ENCODE measurements at regions not wholly inside any gene's neighbourhood (a gene's known extent, or its start where the extent isn't known, plus 50 kb on each side); places are given as distances from the start of the nearest gene placed in this dataset.
"Not testable (repeated sequence)": the region's sequence is repeated elsewhere in the genome, so short reads cannot be mapped to it uniquely, and the experiment has no call there.

DNA sequence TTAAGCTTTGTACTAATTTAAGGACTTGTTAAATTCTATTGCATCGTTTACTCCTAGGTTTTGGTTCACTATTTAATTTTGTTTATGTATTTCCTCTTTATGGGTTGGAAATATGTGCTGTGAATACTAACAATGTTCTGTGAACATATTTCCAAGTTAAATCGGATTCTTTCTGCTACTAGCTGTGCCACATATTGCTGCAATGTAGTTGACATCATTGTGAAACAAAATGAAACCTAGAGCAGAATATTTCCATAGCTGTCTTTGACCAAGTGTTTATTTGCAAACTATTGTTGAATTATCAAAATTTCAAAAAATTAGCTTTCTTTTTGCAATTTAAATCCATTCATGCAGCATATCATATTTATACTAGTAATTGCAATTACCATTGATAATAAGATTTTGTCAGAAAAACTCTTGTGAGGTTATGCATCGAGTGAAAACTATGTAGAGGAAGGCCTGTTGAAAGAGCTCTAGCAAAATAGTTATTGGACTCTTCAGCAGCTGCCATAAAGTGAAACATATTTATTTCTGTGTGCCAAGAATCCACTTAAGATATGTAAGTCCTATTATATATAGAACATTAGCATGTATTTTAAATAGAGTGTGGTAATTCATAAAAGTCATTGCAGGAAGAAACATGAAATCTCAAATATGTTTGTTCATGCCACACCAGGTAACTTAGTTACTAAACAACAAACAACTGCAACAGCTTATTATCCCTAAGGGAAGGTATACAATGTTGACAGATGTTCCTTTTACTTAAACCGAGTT is 575.1 kb downstream of the SLITRK6 start:
- intact Hi-C loops (cut with DNase I) = no loop called here
- no peak for ATAC-seq

DNA sequence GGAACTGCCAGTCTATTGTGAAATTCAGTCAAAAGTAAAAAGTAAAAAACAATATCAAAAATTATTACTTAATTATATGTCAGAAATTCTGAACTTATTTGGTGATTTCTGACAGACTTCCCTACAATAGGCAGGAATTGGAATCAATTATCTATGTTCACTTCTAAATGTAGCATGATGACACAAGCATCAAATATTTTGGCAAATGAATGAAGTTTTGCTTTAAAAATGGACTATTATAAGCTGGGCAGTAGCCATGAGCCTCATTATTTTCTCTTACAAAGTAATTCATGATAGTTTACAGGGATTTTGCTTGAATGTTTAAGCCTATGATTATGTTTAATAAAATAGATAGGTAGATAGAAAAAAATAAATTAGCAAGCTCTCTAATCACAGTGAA is 582.6 kb downstream of the SLITRK6 start:
- no peak for DNase-seq (ENCODE audit: missing footprints)
- intact Hi-C loops (cut with DNase I) = no loop called here
- no peak for ATAC-seq

More for the DNA sequence above, 575.1 kb downstream of the SLITRK6 start:
- no peak for DNase-seq (ENCODE audit: missing footprints)

DNA sequence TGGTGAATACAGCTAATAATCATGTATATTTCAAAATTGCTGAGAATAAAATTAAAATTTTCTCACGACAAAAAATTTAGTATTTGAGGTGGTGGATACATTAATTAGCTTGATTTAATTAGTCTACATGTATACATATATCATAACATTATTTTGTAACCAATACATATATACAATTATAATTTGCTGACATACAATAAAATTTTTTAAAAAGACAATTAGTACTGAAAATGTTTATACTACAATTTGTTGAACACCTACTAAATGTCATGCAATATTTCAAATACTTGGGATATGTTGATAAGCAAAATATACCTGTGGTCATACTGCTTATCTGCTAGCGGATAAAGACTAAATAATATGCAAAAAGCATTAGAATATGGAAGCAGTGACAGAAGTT is 586.5 kb downstream of the SLITRK6 start:
- DNase-seq (ENCODE audit: missing footprints) (no peak), ATAC-seq (no peak)
- intact Hi-C loops (cut with DNase I) = no loop called here

DNA sequence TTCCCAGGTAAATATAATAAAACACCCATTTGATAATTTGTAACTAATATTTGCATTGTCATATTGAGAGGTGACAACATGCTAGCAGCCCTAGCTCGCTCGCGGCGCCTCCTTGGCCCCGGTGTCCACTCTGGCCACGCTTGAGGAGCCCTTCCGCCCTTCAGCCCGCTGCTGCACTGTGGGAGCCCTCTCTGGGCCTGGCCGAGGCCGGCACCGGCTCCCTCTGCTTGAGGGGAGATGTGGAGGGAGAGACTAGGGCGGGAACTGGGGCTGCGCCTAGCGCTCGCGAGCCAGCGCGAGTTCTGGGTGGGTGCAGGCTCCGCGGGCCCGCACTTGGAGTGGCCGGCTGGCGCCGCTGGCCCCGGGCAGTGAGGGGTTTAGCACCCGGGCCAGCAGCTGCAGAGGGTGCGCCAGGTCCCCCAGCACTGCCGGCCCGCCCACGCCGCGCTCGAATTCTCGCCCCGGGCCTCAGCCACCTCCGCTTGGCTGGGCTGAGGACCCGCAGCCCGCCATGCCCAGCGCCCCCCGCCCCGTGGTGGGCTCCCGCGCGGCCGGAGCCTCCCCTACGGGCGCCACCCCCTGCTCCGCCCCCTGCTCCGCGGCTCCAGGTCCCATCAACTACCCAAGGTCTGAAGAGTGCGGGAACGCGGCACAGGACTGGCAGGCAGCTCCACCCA is 594.4 kb downstream of the SLITRK6 start:
- DNase-seq (ENCODE audit: missing footprints) = no peak
- no peak for ATAC-seq

DNA sequence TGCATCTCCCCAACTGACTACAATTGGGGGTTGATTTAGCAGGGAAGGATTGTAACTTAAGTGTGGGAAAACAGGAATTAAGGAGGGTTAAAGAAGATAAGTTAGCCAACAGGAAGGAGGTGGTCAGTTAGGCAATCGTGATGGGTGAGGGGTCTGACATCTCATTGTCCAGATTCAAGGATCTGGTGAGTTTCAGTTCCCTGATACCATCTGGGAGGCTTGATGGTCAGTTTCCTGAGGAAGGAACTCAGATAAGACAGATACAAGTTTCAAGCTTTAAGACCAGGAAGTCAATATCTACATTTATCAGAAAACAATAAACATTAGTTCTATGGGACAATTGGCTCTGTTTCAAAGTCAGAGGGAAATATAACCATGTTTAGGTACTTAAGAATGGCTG is 601.8 kb downstream of the SLITRK6 start:
- DNase-seq (ENCODE audit: missing footprints) (no peak), ATAC-seq (no peak)
- intact Hi-C loops (cut with DNase I) = no loop called here

More for the DNA sequence above, 594.4 kb downstream of the SLITRK6 start:
- intact Hi-C loops (cut with DNase I) = no loop called here

DNA sequence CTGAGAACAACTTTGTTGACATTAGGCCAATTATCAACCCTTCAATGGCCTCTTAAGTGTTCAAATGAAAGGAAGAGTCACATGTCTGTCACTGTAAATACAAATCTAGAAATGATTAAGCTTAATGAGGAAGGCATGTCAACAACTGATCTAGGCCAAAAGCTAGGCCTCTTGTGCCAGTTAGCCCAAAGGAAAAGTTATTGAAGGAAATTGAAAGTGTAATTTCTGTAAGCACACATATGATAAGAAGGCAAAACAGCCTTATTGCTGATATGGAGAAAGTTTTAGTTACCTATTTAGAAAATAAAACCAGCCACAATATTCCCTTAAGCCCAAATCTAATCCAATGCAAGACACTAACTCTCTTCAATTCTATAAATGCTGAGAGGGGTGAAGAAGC is 604.7 kb downstream of the SLITRK6 start:
- intact Hi-C loops (cut with DNase I) = no loop called here
- no peak for ATAC-seq

DNA sequence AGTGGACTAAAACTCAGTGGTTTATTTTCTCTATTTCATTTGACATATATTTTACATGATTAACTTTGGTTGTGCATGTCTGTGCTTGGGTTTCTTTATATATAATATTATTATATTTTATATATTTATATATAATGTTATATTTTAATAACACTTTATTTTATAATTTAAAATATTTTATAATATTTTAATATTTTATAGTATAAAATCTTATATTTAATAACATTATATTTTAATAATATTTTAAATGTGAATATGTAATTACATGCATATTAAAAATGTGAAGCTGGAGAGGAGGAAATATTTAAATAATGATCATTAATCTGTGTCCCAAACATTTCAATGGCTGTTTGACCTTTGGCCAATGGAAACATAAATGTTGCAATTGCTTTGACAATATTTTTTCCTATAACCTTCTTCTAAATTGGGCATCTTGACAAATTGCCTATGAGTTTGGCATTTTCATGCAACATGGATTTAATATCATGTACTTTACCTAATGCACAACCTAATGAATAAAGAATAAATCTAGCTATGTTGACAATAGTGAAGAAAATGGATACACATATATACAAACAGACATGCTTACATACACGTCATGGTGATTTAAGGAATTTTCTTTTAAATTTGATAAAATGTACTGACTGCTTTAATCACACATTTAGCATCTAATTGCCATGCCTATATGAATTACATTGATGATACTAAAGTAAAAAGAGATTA is 607.1 kb downstream of the SLITRK6 start:
- ATAC-seq (no peak), DNase-seq (ENCODE audit: missing footprints) (no peak)
- intact Hi-C loops (cut with DNase I) = no loop called here

More for the DNA sequence above, 604.7 kb downstream of the SLITRK6 start:
- DNase-seq (ENCODE audit: missing footprints) = no peak

DNA sequence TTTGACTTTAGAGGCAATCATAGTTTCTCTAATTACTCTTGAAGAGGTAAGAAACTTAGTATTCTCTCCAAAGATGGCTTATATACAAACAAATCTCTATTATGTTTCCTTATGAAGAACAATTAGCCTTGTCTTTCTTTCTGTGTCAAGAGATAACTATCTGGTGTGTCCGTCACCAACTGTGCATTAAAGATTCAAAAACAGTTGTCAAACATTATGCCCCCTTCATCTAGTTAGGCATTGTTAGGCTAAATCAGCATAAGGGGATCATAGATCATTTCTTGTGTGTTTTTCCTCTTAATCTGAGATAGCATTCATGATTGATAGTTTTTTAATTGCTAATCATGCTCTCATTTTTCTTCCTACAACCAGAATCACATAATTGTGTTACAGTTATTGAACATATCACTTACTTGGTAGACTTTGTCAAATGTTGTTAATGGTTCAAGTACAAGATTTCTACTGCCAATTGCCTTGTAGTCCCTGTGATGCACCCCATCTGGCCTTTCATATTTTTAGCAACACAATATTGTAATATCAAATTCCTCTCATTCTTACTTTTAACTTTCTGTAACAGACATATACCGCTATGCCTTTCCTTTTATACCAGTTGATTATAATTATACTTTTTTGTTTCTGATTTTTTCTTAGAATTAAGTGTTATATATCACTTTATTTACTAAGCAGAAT is 612.7 kb downstream of the SLITRK6 start:
- DNase-seq (ENCODE audit: missing footprints) = no peak
- no peak for ATAC-seq
- intact Hi-C loops (cut with DNase I) = no loop called here

DNA sequence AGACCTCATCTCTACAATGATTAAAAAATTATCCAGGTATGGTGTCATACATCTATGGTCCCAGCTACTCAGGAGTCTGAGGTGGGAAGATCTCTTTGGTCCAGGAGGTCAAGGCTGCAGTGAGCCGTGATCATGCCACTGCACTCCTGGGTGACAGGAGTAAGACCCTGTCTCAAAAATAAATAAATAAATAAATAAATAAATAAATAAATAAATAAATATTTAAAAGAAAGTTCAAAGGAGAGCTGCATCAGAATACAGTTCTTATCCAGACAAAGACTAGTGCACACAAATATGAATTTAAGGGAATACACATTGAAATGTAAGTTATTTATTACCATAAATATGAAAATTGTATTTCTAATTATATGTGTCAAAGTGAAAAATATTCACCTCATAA is 624.9 kb downstream of the SLITRK6 start:
- ATAC-seq (no peak), DNase-seq (ENCODE audit: missing footprints) (no peak)
- intact Hi-C loops (cut with DNase I) = no loop called here

DNA sequence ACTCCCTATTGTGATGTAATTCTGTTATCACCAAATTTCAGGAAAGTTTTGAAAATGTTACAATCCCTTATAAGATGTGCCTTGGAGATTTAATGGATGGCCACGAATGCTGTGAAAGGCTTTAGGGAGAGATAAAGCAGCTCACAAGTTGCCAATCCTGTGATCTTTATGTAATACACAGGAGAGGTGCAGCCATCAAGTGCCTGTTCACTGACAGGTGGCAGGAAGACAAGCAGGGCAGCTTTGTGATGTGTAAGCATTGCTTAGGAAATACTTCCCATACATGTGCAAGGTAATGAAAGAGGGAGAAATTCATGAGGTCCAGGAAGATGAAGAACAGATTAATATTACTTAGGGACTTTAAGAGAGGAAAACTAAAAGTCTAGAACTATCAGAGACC is 628.8 kb downstream of the SLITRK6 start:
- intact Hi-C loops (cut with DNase I) = no loop called here
- no peak for DNase-seq (ENCODE audit: missing footprints)
- ATAC-seq = no peak

DNA sequence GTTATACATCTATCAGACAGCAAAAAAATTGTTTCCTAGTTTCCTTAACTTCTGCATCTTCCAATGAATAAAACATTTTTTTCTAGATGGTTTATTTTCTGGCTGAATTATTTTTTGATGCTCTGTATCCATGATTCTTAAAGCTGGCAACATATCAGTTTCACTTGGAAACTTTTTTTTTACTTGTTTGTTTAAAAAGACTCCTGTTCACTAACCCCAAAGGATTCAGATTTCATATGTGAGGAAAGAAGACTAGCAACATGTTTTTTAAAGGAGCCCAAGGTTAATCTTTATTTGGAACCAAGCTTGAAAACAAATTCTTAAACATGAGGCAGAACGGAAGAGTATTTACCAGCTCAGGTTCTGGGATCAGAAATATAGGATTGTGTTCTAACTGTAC is 632.3 kb downstream of the SLITRK6 start:
- no peak for ATAC-seq
- intact Hi-C loops (cut with DNase I) = no loop called here
- DNase-seq (ENCODE audit: missing footprints) = no peak

DNA sequence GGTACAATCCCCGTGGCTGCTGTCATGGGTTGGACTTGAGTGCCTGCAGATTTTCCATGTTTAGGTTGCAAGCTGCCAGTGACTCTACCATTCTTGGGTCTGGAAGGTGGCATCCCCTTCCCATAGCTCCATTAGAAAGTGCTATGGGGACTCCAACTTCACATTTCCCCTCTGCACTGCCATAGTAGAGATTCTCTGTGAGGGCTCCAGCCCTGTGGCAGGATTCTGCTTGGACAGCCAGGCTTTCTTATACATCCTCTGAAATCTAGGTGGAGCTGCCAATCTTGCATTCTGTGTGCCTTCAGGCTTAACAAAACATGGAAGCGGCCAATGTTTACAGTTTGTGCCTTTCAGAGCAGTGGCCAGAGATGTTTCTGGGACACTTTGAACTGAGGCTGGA is 636.2 kb downstream of the SLITRK6 start:
- DNase-seq (ENCODE audit: missing footprints) = no peak
- ATAC-seq = no peak
- intact Hi-C loops (cut with DNase I) = no loop called here

DNA sequence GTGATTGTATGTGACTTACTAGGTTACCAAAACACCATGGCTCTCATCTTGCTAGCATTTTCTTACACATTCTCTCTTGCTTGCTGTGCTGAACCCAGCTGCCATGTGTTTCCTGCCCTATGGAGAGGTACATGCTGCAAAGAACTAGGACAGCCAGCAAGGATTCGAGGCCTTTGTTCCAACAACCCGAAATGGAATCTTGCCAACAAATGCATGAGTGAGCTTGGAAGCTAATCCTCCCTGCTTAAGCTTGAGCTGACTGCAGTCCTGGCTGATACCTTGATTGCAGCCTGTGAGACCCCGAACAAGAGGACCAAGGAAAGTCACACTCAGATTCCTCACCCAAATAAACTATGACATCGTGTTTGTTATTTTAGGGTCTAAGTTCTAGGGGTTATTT is 651.2 kb downstream of the SLITRK6 start:
- no peak for DNase-seq (ENCODE audit: missing footprints)
- intact Hi-C loops (cut with DNase I) = no loop called here
- no peak for ATAC-seq

DNA sequence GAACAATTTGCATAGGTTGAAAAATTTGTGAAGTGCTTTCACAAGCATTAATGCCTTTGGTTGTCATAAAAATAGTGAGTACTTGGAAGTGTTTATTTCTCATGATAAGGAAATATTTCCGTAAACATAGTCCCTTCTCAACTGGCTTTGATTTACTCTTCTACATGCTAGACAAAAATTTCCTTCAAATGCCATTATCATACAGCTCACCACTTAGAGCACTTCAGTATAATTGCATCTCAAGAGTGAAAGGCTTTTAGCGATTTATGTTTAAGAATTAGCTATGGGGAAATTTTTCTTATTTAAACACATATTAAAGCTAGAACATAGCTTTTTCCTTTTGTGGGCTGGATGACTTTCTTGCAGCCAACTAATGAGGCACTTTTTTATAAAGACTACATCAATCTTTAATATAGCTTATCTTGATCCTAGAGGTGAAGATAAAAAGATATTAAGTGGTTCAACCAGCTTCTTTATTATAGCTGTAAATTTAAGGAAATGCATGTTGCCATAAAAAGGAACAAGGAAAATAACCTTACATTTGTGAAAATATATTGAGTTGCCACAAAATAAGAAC is 656.8 kb downstream of the SLITRK6 start:
- ATAC-seq (no peak), DNase-seq (ENCODE audit: missing footprints) (no peak)
- intact Hi-C loops (cut with DNase I) = no loop called here

DNA sequence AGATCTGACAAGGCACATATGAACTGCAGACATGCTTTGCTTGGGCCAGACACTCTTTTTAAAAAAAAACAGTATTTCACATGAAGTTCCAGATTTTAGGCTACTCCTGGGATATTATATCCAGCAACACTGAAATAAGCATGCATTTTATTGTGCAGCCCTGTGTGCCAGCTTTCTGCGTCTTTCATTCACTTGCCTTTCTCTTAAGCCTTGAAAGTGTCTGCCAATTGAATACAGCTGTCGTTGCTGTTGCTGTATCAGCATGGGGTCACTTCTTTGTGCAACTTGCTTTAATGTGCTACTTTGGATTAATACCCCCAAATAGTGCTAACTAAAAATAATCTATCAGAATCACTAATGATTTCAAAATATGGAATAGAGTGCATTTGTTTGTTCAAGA is 657.8 kb downstream of the SLITRK6 start:
- DNase-seq (ENCODE audit: missing footprints) (no peak), ATAC-seq (no peak)
- intact Hi-C loops (cut with DNase I) = no loop called here

DNA sequence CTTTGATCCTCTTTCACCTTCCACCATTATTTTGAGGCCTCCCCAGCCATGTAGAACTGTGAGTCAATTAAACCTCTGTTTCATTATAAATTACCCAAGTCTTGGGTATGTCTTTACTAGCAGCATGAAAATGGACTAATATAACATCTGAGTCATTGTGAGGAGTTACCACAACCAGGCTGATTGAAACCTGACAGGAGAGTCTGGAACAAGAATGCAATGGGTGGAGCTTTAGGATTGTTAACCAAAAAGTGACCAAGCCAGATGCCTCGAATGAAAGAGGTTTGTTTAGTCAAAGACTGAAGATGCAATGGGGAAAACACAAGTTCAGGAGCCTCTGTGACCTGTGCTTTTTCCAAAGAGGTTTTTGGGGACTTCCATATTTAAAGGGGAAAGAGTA is 659.0 kb downstream of the SLITRK6 start:
- ATAC-seq (no peak), DNase-seq (ENCODE audit: missing footprints) (no peak)
- intact Hi-C loops (cut with DNase I) = no loop called here

DNA sequence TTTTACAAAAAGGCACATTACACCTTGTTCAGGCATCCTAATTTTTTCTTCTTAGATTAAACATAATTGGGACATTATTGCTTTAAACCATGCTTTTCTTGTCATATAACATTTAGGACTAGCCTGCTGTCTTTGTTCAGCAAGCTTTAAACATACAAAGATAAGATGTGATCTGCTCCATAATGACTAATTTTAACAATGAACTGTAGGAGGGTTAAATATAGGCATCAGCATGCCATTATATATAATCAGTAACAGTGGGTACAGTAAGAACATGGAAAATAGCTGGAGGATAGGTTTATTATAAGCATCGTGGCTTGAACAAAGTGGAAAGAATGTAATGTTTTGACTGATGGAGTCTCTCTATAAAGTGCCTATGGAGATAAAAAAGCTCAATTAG is 661.7 kb downstream of the SLITRK6 start:
- DNase-seq (ENCODE audit: missing footprints) = no peak
- ATAC-seq = no peak
- intact Hi-C loops (cut with DNase I) = no loop called here

DNA sequence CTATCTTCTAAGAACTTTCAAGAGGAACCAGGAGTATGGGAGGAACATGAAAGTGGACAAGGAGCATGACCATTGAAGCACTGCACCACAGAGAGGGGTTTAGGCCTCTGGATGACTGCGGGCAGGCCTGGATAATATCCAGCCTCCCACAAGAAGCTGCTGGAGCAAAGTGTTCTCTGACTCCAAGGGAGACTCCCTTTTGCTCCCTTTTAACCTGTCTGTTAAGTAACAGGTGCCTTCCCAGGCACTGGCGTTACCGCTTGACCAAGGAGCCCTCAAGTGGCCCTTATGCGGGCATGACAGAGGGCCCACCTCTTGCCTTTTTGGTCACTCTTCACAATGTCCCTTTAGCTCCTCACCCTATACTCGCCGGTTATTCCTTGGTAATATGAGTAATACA is 666.2 kb downstream of the SLITRK6 start:
- intact Hi-C loops (cut with DNase I) = no loop called here
- ATAC-seq (no peak), DNase-seq (ENCODE audit: missing footprints) (no peak)

DNA sequence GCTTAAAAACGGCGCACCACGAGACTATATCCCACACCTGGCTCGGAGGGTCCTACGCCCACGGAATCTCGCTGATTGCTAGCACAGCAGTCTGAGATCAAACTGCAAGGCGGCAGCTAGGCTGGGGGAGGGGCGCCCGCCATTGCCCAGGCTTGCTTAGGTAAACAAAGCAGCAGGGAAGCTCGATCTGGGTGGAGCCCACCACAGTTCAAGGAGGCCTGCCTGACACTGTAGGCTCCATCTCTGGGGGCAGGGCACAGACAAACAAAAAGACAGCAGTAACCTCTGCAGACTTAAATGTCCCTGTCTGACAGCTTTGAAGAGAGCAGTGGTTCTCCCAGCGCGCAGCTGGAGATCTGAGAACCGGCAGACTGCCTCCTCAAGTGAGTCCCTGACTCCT is 675.7 kb downstream of the SLITRK6 start:
- DNase-seq (ENCODE audit: missing footprints); ATAC-seq; intact Hi-C loops (cut with DNase I): not testable (repeated sequence)

All from Right ventricle myocardium inferior (tissue), 1 donor.